ENCODE measurements at regions not wholly inside any gene's neighbourhood (a gene's known extent, or its start where the extent isn't known, plus 50 kb on each side); places are given as distances from the start of the nearest gene placed in this dataset.
"Not testable (repeated sequence)": the region's sequence is repeated elsewhere in the genome, so short reads cannot be mapped to it uniquely, and the experiment has no call there.

DNA sequence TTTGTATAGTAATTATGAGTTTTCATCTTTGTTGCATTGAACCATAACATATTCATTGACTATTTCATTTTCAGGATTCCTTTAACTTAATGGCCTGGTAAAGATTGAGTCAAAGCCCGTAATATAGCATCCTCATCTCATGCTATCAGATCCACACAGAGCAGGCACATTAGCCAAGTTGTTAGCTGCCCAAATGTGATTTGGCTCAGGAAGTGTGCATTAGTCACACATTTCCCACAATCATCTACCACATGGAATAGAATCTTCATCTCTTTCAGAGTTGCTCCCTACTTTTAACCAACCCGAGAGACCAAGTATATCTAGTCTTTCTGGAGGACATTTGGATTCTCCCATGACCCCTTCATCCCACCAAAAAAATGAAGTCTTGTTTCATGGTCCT is 481.0 kb upstream of the PTGER4 start:
- no peaks in the 10 kb centered on the region for H3K36me3 Mint-ChIP-seq (ENCODE audit: insufficient read depth, unreplicated experiment)
- peak; percentile 11 for DNase-seq (ENCODE audit: unreplicated experiment)
- no peaks in the 10 kb centered on the region for H3K4me1 Mint-ChIP-seq (ENCODE audit: insufficient read depth, unreplicated experiment)
- intact Hi-C loops (cut with micrococcal nuclease): no loop called here
- no peaks in the 10 kb centered on the region for H3K9me3 Mint-ChIP-seq (ENCODE audit: unreplicated experiment)
- no TSS peak for BruUV-seq (replicated peaks)
- TF ChIP-seq, protein P1, sequence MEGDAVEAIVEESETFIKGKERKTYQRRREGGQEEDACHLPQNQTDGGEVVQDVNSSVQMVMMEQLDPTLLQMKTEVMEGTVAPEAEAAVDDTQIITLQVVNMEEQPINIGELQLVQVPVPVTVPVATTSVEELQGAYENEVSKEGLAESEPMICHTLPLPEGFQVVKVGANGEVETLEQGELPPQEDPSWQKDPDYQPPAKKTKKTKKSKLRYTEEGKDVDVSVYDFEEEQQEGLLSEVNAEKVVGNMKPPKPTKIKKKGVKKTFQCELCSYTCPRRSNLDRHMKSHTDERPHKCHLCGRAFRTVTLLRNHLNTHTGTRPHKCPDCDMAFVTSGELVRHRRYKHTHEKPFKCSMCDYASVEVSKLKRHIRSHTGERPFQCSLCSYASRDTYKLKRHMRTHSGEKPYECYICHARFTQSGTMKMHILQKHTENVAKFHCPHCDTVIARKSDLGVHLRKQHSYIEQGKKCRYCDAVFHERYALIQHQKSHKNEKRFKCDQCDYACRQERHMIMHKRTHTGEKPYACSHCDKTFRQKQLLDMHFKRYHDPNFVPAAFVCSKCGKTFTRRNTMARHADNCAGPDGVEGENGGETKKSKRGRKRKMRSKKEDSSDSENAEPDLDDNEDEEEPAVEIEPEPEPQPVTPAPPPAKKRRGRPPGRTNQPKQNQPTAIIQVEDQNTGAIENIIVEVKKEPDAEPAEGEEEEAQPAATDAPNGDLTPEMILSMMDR (IDR thresholded peaks at IDR 0.05; ENCODE audit: unreplicated experiment): no peak
- H3K27me3 Mint-ChIP-seq (ENCODE audit: insufficient read depth, unreplicated experiment): no peaks in the 10 kb centered on the region
- CTCF ChIA-PET: interaction anchor here (0.7 kb wide), 1 partner anchor 354 kb away, joined by 4 read pairs; no protein-coding TSS in a partner anchor
- POLR2A ChIA-PET: no interaction called here
- no peak overlapping the region for H3K27ac Mint-ChIP-seq (ENCODE audit: low read depth, unreplicated experiment)
- H3K4me3 Mint-ChIP-seq (ENCODE audit: unreplicated experiment): no peak overlapping the region

DNA sequence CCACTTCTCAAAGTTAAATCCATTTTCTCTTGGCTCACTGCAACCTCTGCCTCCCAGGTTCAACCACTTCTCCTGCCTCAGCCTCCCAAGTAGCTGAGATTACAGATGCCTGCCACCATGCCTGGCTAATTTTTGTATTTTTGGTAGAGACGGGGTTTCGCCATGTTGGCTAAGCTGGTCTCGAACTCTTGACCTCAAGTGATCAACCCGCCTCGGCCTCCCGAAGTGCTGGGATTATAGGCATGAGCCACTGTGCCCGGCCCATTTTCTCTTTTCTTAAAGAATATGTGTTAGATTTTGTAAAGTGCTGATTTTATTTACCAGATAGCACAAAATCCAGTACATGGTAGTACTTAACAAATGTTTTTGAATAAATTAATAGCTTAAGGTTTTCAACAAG is 484.1 kb upstream of the PTGER4 start:
- H3K27me3 Mint-ChIP-seq (ENCODE audit: insufficient read depth, unreplicated experiment); H3K36me3 Mint-ChIP-seq (ENCODE audit: insufficient read depth, unreplicated experiment); H3K27ac Mint-ChIP-seq (ENCODE audit: low read depth, unreplicated experiment); BruUV-seq (replicated peaks); H3K4me1 Mint-ChIP-seq (ENCODE audit: insufficient read depth, unreplicated experiment); POLR2A ChIA-PET; DNase-seq (ENCODE audit: unreplicated experiment); intact Hi-C loops (cut with micrococcal nuclease); H3K4me3 Mint-ChIP-seq (ENCODE audit: unreplicated experiment); H3K9me3 Mint-ChIP-seq (ENCODE audit: unreplicated experiment); CTCF ChIA-PET: not testable (repeated sequence)

DNA sequence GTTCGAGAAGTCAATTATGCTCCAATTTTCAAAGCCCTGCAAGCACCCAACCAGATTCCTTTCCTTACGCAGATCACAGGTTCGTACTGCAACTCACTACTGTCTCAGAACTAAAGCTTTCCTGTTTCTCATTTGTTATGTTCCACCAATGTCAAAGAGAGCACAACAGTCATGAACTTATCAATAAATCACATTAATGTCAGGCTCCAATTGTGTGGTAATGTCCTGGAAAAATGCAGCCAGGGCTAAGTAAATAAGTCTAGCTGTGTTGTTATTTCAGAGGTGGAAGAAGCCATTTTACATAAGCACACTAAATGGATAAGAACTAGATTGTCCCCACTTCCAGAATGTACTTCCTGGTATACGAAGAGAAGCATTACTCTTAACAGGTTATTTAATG is 488.6 kb upstream of the PTGER4 start:
- TF ChIP-seq, protein P1 (IDR thresholded peaks at IDR 0.05; ENCODE audit: unreplicated experiment): no peak
- Mint-ChIP-seq H3K27ac (ENCODE audit: low read depth, unreplicated experiment) (no peak overlapping the region), H3K4me1 (ENCODE audit: insufficient read depth, unreplicated experiment) (no peaks in the 10 kb centered on the region), H3K9me3 (ENCODE audit: unreplicated experiment) (no peaks in the 10 kb centered on the region), H3K27me3 (ENCODE audit: insufficient read depth, unreplicated experiment) (no peaks in the 10 kb centered on the region), H3K36me3 (ENCODE audit: insufficient read depth, unreplicated experiment) (no peaks in the 10 kb centered on the region), H3K4me3 (ENCODE audit: unreplicated experiment) (no peak overlapping the region)
- CTCF ChIA-PET: no interaction called here
- no peak for DNase-seq (ENCODE audit: unreplicated experiment)
- intact Hi-C loops (cut with micrococcal nuclease): no loop called here
- POLR2A ChIA-PET: no interaction called here
- no TSS peak for BruUV-seq (replicated peaks)

DNA sequence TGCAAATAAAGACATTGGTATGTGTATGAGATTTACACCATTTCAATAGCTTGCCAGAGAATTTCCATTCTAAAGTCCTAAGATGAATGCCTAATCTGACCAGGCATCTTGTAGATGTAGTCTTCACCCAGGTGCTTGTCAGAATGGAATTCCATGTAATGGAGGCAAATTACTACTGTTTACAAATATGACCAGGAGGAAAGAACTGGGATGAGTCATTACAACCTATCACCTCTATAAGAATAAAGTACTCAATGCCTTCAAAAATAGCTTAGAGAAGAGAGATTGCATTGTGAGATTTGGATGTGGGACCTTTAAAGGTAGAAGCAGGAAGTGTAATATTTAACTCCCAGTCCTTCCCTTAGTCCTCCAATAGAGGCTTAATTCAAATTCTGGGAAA is 507.0 kb upstream of the PTGER4 start:
- H3K9me3 Mint-ChIP-seq (ENCODE audit: unreplicated experiment): peaks cover 20% of the 10 kb centered on the region

More for the DNA sequence above, 507.0 kb upstream of the PTGER4 start:
- Mint-ChIP-seq H3K4me1 (ENCODE audit: insufficient read depth, unreplicated experiment) (no peaks in the 10 kb centered on the region), H3K27me3 (ENCODE audit: insufficient read depth, unreplicated experiment) (no peaks in the 10 kb centered on the region), H3K27ac (ENCODE audit: low read depth, unreplicated experiment) (no peak overlapping the region), H3K4me3 (ENCODE audit: unreplicated experiment) (no peak overlapping the region), H3K36me3 (ENCODE audit: insufficient read depth, unreplicated experiment) (peaks cover 5% of the 10 kb centered on the region)
- DNase-seq (ENCODE audit: unreplicated experiment): peak; percentile 8
- TF ChIP-seq, protein P1 (IDR thresholded peaks at IDR 0.05; ENCODE audit: unreplicated experiment): no peak
- ChIA-PET CTCF (no interaction called here), POLR2A (no interaction called here)
- intact Hi-C loops (cut with micrococcal nuclease): no loop called here
- no TSS peak for BruUV-seq (replicated peaks)

Measured in MCF 10A (cell line).